Liver (tissue), 3 donors: ENCODE measurements at regions not wholly inside any gene's neighbourhood (a gene's known extent, or its start where the extent isn't known, plus 50 kb on each side); places are given as distances from the start of the nearest gene placed in this dataset.

ENCODE experiments used
- ATF3 ChIP-seq: IDR thresholded peaks from 2 replicates; pipeline ENCODE4 v1.6.1; 2016; ENCODE audit warnings: antibody characterized with exemption
- CTCF ChIP-seq: fragments of 150-350 bp; IDR thresholded peaks from 2 replicates; pipeline ENCODE4 v1.5.1; 2017; ENCODE audit warnings: improper control_type of control experiment, low read depth, low read length; ENCODE audit not compliant: missing input control
- HNF4G ChIP-seq: IDR thresholded peaks from 2 replicates; pipeline ENCODE4 v1.6.1; 2016; ENCODE audit warnings: antibody characterized with exemption
- MAX ChIP-seq: IDR thresholded peaks from 2 replicates; pipeline ENCODE4 v1.6.1; 2016; ENCODE audit warnings: antibody characterized with exemption
- SP1 ChIP-seq: IDR thresholded peaks from 2 replicates; pipeline ENCODE4 v1.6.1; 2018; ENCODE audit warnings: antibody characterized with exemption, mild to moderate bottlenecking
- donor health status: healthy.
- donor health status: healthy.

GRCh38 chr15:93324186-93324975 lies 235.4 kb upstream of the RGMA start:
- TF ChIP-seq CTCF (no peak), SP1 (no peak), HNF4G (no peak), ATF3 (no peak), MAX (no peak)
